LNCaP clone FGC (cell line): ENCODE measurements at regions not wholly inside any gene's neighbourhood (a gene's known extent, or its start where the extent isn't known, plus 50 kb on each side); places are given as distances from the start of the nearest gene placed in this dataset.
A peak's percentile ranks its signal among the peaks of the same experiment; 100 is the strongest.

ENCODE experiments used
- DNase-seq: peaks from one replicate; pipeline ENCODE4 v3.0.0-alpha.2; 2011; ENCODE audit warnings: low read depth
- H3K4me3 ChIP-seq: 2 replicates; pipeline ENCODE4 v1.5.1; 2011; ENCODE audit warnings: mild to moderate bottlenecking, low read depth, low read length, control low read depth
- CTCF ChIP-seq: IDR thresholded peaks from 2 replicates; pipeline ENCODE4 v1.5.1; 2012; ENCODE audit warnings: mild to moderate bottlenecking; ENCODE audit not compliant: control insufficient read depth, insufficient read depth; ENCODE audit errors: extremely low read depth

GRCh38 chr19:31118287-31118955 lies 230.8 kb downstream of the TSHZ3 start:
- no peak for DNase-seq
- no peak for TF ChIP-seq CTCF
- no peak overlapping the region for H3K4me3 ChIP-seq

DNA sequence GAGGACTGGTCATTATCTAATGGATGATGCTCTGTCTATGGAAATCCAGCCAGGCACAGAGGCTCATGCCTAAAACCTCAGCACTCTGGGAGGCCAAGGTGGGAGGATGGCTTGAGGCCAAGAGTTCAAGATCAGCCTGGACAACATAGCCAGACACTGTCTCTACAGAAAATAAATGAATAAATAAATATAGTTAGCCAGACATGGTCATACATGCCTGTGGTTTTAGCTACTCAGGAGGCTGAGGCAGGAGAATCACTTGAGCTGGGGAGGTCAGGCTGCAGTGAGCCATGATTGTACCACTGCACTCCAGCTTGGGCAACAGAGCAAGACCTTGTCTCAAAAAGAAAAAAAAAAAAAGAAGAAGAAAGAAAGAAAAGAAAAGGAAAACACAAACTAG lies 234.7 kb downstream of the TSHZ3 start:
- no peak for TF ChIP-seq CTCF
- H3K4me3 ChIP-seq = no peak overlapping the region
- DNase-seq = no peak

GRCh38 chr19:31113293-31113692 lies 235.9 kb downstream of the TSHZ3 start:
- no peak for TF ChIP-seq CTCF
- H3K4me3 ChIP-seq = no peak overlapping the region
- peak; percentile 73 for DNase-seq

GRCh38 chr19:31112158-31112557 lies 237.1 kb downstream of the TSHZ3 start:
- H3K4me3 ChIP-seq = no peak overlapping the region
- no peak for DNase-seq
- TF ChIP-seq CTCF = no peak

GRCh38 chr19:31111741-31112140 lies 237.5 kb downstream of the TSHZ3 start:
- no peak for TF ChIP-seq CTCF
- no peak for DNase-seq
- H3K4me3 ChIP-seq = no peak overlapping the region

DNA sequence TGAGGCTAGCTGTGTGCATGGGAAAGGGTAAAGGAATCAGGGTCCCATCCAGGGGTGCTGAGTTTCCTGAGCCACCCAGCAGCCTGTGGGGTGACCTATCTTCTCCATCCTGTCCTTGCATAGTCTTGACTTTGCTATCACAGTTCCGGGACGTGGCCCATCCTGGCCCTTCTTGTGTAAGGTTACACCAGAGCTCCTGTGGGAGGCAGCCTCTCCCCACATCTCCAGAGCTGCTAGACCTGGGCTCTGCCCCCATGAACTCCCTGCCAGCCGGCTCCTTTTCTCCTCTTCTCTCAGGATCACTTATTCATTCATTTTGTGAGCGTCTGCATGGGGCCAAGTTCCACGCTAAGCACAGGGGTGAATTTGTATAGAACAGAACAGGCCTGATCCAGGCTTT lies 238.9 kb downstream of the TSHZ3 start:
- no peak for DNase-seq
- TF ChIP-seq CTCF = peak; percentile 32
- H3K4me3 ChIP-seq = no peak overlapping the region

DNA sequence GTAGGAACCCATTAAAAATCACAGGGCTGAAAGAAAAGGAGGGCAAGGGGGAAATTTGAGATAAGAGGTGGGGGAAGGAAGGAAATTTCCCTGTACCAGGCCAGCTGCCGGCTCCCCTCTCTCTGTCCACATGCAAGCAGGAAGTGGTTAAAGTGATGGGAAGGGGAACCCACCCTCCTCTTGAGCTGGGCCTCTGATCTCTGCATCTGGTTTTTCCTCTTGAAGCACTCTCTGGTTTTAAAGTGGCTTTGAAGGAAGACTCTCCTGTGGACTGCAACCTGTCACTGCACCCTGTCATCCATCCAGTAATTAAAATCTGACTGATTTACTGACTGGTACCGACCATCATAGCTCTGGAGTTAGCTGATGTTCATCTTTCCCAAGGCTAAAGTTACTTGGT lies 239.6 kb downstream of the TSHZ3 start:
- no peak for TF ChIP-seq CTCF
- no peak overlapping the region for H3K4me3 ChIP-seq
- DNase-seq = no peak
